H9 (cell line): ENCODE measurements at regions not wholly inside any gene's neighbourhood (a gene's known extent, or its start where the extent isn't known, plus 50 kb on each side); places are given as distances from the start of the nearest gene placed in this dataset.

Experiments
- DNase-seq: peaks from one replicate; pipeline ENCODE4 v3.0.0-alpha.2; 2017
- H2AFZ ChIP-seq: one replicate; pipeline ENCODE4 v1.6.1; 2013; ENCODE audit warnings: mild to moderate bottlenecking, low read length, control low read depth, moderate library complexity
- H2AK5ac ChIP-seq: 2 replicates; pipeline ENCODE4 v1.6.1; 2013; ENCODE audit warnings: low read length, control low read depth, mixed read lengths; ENCODE audit not compliant: insufficient read length
- H2BK120ac ChIP-seq: one replicate; pipeline ENCODE4 v1.6.1; 2013; ENCODE audit warnings: low read depth, mild to moderate bottlenecking, low read length, control low read depth, inconsistent platforms; ENCODE audit not compliant: poor library complexity, severe bottlenecking
- H2BK12ac ChIP-seq: 2 replicates; pipeline ENCODE4 v1.6.1; 2013; ENCODE audit warnings: low read length, control low read depth, mixed read lengths, low read depth; ENCODE audit not compliant: insufficient read length
- H2BK15ac ChIP-seq: 2 replicates; pipeline ENCODE4 v1.6.1; 2013; ENCODE audit warnings: low read depth, low read length, control low read depth
- H2BK20ac ChIP-seq: one replicate; pipeline ENCODE4 v1.6.1; 2013; ENCODE audit warnings: low read depth, mild to moderate bottlenecking, low read length, control low read depth, inconsistent platforms; ENCODE audit not compliant: poor library complexity, severe bottlenecking
- H2BK5ac ChIP-seq: 2 replicates; pipeline ENCODE4 v1.6.1; 2013; ENCODE audit warnings: low read length, control low read depth, mixed read lengths; ENCODE audit not compliant: insufficient read length
- H3K14ac ChIP-seq: 2 replicates; pipeline ENCODE4 v1.6.1; 2013; ENCODE audit warnings: low read length, control low read depth; ENCODE audit not compliant: insufficient read depth
- H3K18ac ChIP-seq: 2 replicates; pipeline ENCODE4 v1.6.1; 2013; ENCODE audit warnings: low read depth, mild to moderate bottlenecking, mixed read lengths, low read length, control low read depth; ENCODE audit not compliant: insufficient read length
- H3K23ac ChIP-seq: 2 replicates; pipeline ENCODE4 v1.6.1; 2013; ENCODE audit warnings: low read length, control low read depth, mixed read lengths, low read depth; ENCODE audit not compliant: insufficient read length
- H3K23me2 ChIP-seq: 2 replicates; pipeline ENCODE4 v1.6.1; 2013; ENCODE audit warnings: low read depth, mild to moderate bottlenecking, mixed read lengths, low read length, control low read depth; ENCODE audit not compliant: insufficient read length, poor library complexity, severe bottlenecking
- H3K27ac ChIP-seq: 2 replicates; pipeline ENCODE4 v1.5.1; 2013; ENCODE audit warnings: low read length, control low read depth, mixed read lengths, low read depth; ENCODE audit not compliant: insufficient read length
- H3K27me3 ChIP-seq: 2 replicates; pipeline ENCODE4 v1.6.1; 2013; ENCODE audit warnings: low read length, control low read depth, inconsistent platforms; ENCODE audit not compliant: insufficient read depth
- H3K4ac ChIP-seq: 2 replicates; pipeline ENCODE4 v1.6.1; 2013; ENCODE audit warnings: low read depth, mild to moderate bottlenecking, control low read depth, inconsistent platforms, low read length, moderate library complexity
- H3K4me1 ChIP-seq: 2 replicates; pipeline ENCODE4 v1.6.1; 2013; ENCODE audit warnings: low read length, control low read depth, inconsistent platforms; ENCODE audit not compliant: insufficient read depth
- H3K4me2 ChIP-seq: 2 replicates; pipeline ENCODE4 v1.6.1; 2013; ENCODE audit warnings: low read length, control low read depth, mixed read lengths; ENCODE audit not compliant: insufficient read length, insufficient read depth
- H3K56ac ChIP-seq: 2 replicates; pipeline ENCODE4 v1.6.1; 2013; ENCODE audit warnings: low read depth, mild to moderate bottlenecking, mixed read lengths, low read length, control low read depth; ENCODE audit not compliant: insufficient read length
- H3K79me1 ChIP-seq: 2 replicates; pipeline ENCODE4 v1.6.1; 2013; ENCODE audit warnings: low read depth, mild to moderate bottlenecking, moderate library complexity, low read length, control low read depth, inconsistent platforms; ENCODE audit not compliant: insufficient read depth, poor library complexity, severe bottlenecking
- H3K79me2 ChIP-seq: 2 replicates; pipeline ENCODE4 v1.6.1; 2013; ENCODE audit warnings: low read length, control low read depth, inconsistent platforms; ENCODE audit not compliant: insufficient read depth
- H3K9ac ChIP-seq: 2 replicates; pipeline ENCODE4 v1.6.1; 2013; ENCODE audit warnings: low read length, control low read depth, mixed read lengths; ENCODE audit not compliant: insufficient read length; ENCODE audit errors: extremely low read depth
- H3K9me3 ChIP-seq: one replicate; pipeline ENCODE4 v1.6.1; 2013; ENCODE audit warnings: low read depth, low read length, inconsistent platforms; ENCODE audit not compliant: control insufficient read depth
- H3T11ph ChIP-seq: one replicate; pipeline ENCODE4 v1.6.1; 2013; ENCODE audit warnings: mild to moderate bottlenecking, low read length, control low read depth, inconsistent platforms
- H4K20me1 ChIP-seq: one replicate; pipeline ENCODE4 v1.6.1; 2013; ENCODE audit not compliant: control insufficient read depth, insufficient read length, insufficient read depth
- H4K5ac ChIP-seq: 2 replicates; pipeline ENCODE4 v1.6.1; 2013; ENCODE audit warnings: low read depth, mild to moderate bottlenecking, mixed read lengths, low read length, control low read depth; ENCODE audit not compliant: insufficient read length
- H4K8ac ChIP-seq: replicated peaks from 2 replicates; pipeline ENCODE4 v1.6.1; 2013; ENCODE audit warnings: low read length, control low read depth, mixed read lengths, low read depth; ENCODE audit not compliant: insufficient read length
- H4K91ac ChIP-seq: 2 replicates; pipeline ENCODE4 v1.6.1; 2013; ENCODE audit warnings: low read depth, mild to moderate bottlenecking, moderate library complexity, mixed read lengths, low read length, control low read depth; ENCODE audit not compliant: insufficient read length
- H3K27ac Mint-ChIP-seq, 3 experiments: 2 replicates in 2 of 3; 3 replicates in 1 of 3; pipeline ENCODE4 v1.8.0; 2020 to 2021; ENCODE audit warnings: mixed read lengths in 3 of 3, mild to moderate bottlenecking in 1 of 3, moderate library complexity in 1 of 3
- H3K27me3 Mint-ChIP-seq: 2 replicates; pipeline ENCODE4 v1.8.0; 2021; ENCODE audit warnings: low read depth, mild to moderate bottlenecking, moderate library complexity, mixed read lengths
- H3K36me3 Mint-ChIP-seq, 3 experiments: 2 replicates in 2 of 3; 3 replicates in 1 of 3; pipeline ENCODE4 v1.8.0; 2020 to 2021; ENCODE audit warnings: low read depth in 3 of 3, mixed read lengths in 3 of 3; ENCODE audit not compliant: insufficient read depth in 1 of 3
- H3K4me1 Mint-ChIP-seq, 2 experiments: 2 replicates each; pipeline ENCODE4 v1.8.0; 2020; ENCODE audit warnings: mixed read lengths in 2 of 2
- H3K4me3 Mint-ChIP-seq, 2 experiments: 2 replicates in 1 of 2; 3 replicates in 1 of 2; pipeline ENCODE4 v1.8.0; 2020 to 2021; ENCODE audit warnings: mild to moderate bottlenecking in 2 of 2, mixed read lengths in 2 of 2, moderate library complexity in 1 of 2
- H3K9me3 Mint-ChIP-seq, 2 experiments: 2 replicates in 1 of 2; 3 replicates in 1 of 2; pipeline ENCODE4 v1.8.0; 2020; ENCODE audit warnings: mild to moderate bottlenecking in 2 of 2, mixed read lengths in 2 of 2, moderate library complexity in 1 of 2
- WGBS: extraction: QIAGEN DNeasy Blood & Tissue Kit; methylation state at CpG from one replicate; pipeline ENCODE4 v1.1.7; 2013; ENCODE audit warnings: missing lambda C conversion rate, low lambda C conversion rate, mixed read lengths; ENCODE audit not compliant: insufficient read length; ENCODE audit errors: extremely low coverage; 5-methylcytosine and 5-hydroxymethylcytosine counted together
- TF ChIP-seq, protein P1 (sequence below): fragments of 200-600 bp; sonication (generic); conservative IDR thresholded peaks from 3 replicates; pipeline ENCODE4 v1.8.0; 2021; ENCODE audit warnings: antibody characterized with exemption, mild to moderate bottlenecking

DNA sequence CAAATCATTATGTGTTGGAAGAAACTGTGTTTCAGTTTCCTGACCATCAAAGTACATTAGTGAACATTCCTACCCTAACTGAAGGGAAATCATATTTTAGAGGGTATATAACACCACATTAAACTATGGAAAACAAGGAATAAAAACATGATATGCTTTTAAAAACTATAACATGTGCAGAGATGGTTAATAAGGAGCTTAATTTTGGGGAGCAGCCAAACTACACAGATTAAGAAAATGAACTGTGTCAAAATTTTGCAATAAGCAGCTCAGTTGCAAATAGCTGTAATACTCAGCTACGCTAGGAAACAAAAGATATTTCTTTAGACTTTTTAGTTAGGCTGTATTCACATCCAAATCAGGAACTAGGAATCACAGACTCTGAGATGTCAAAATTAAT, 1115.7 kb upstream of the CELF2 start:
- Histone ChIP-seq H3K27me3 (no peaks in the 10 kb centered on the region), H2BK12ac (no peak overlapping the region), H3K4ac (no peak overlapping the region), H4K20me1 (no peaks in the 10 kb centered on the region), H3K4me1 (no peaks in the 10 kb centered on the region), H2BK5ac (no peak overlapping the region), H3K23me2 (no peaks in the 10 kb centered on the region), H2AFZ (no peak overlapping the region), H3K56ac (no peak overlapping the region), H3K23ac (no peak overlapping the region), H3K9ac (no peak overlapping the region), H3K27ac (no peak overlapping the region), H3K18ac (no peak overlapping the region), H3K4me2 (no peak overlapping the region), H2BK120ac (no peak overlapping the region), H3K14ac (no peak overlapping the region), H4K91ac (no peak overlapping the region), H4K5ac (no peak overlapping the region), H3K79me1 (no peaks in the 10 kb centered on the region), H2AK5ac (no peak overlapping the region), H4K8ac (no peak overlapping the region), H3K79me2 (no peaks in the 10 kb centered on the region), H2BK15ac (no peak overlapping the region), H3K9me3 (no peaks in the 10 kb centered on the region), H3T11ph (no peak overlapping the region), H2BK20ac (no peak overlapping the region)
- H3K27me3 Mint-ChIP-seq, result no peaks in the 10 kb centered on the region
- H3K27ac Mint-ChIP-seq, result no peak overlapping the region
- H3K9me3 Mint-ChIP-seq, result peaks cover 4% of the 10 kb centered on the region in 2 experiments; a peak in 3 of 5 replicates
- peaks cover 0 to 13% (median 2%) of the 10 kb centered on the region in 3 experiments; a peak in 5 of 7 replicates for H3K36me3 Mint-ChIP-seq
- TF ChIP-seq, protein P1, sequence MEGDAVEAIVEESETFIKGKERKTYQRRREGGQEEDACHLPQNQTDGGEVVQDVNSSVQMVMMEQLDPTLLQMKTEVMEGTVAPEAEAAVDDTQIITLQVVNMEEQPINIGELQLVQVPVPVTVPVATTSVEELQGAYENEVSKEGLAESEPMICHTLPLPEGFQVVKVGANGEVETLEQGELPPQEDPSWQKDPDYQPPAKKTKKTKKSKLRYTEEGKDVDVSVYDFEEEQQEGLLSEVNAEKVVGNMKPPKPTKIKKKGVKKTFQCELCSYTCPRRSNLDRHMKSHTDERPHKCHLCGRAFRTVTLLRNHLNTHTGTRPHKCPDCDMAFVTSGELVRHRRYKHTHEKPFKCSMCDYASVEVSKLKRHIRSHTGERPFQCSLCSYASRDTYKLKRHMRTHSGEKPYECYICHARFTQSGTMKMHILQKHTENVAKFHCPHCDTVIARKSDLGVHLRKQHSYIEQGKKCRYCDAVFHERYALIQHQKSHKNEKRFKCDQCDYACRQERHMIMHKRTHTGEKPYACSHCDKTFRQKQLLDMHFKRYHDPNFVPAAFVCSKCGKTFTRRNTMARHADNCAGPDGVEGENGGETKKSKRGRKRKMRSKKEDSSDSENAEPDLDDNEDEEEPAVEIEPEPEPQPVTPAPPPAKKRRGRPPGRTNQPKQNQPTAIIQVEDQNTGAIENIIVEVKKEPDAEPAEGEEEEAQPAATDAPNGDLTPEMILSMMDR, result no peak
- peaks cover 7 to 9% of the 10 kb centered on the region in 2 experiments for H3K4me1 Mint-ChIP-seq
- H3K4me3 Mint-ChIP-seq, result no peak overlapping the region
- no peak for DNase-seq
- no CpG with 5 or more reads among the region's 1 CpG for WGBS
